ENCODE measurements at regions not wholly inside any gene's neighbourhood (a gene's known extent, or its start where the extent isn't known, plus 50 kb on each side); places are given as distances from the start of the nearest gene placed in this dataset.
A peak's percentile ranks its signal among the peaks of the same experiment; 100 is the strongest.

GRCh38 chr6:41475164-41475563, 71.0 kb upstream of the FOXP4 start:
- no peak overlapping the region for H3K4me3 ChIP-seq
- DNase-seq, result no peak
- no peaks in the 10 kb centered on the region for H3K27me3 ChIP-seq
- no peaks in the 10 kb centered on the region for H3K36me3 ChIP-seq
- no peaks in the 10 kb centered on the region for H3K9me3 ChIP-seq

- Histone ChIP-seq H3K9me3 (no peaks in the 10 kb centered on the region), H3K4me3 (no peak overlapping the region), H3K27me3 (no peaks in the 10 kb centered on the region), H3K36me3 (no peaks in the 10 kb centered on the region)
- no peak for DNase-seq
These were observed 70.3 kb upstream of the FOXP4 start for GRCh38 chr6:41475737-41476357.

- DNase-seq, result no peak
- Histone ChIP-seq H3K27me3 (no peaks in the 10 kb centered on the region), H3K36me3 (no peaks in the 10 kb centered on the region), H3K4me3 (no peak overlapping the region), H3K9me3 (no peaks in the 10 kb centered on the region)
These were observed 69.8 kb upstream of the FOXP4 start for GRCh38 chr6:41476401-41476800.

- H3K36me3 ChIP-seq, result no peaks in the 10 kb centered on the region
- no peak for DNase-seq
- no peaks in the 10 kb centered on the region for H3K9me3 ChIP-seq
- H3K4me3 ChIP-seq, result no peak overlapping the region
- H3K27me3 ChIP-seq, result no peaks in the 10 kb centered on the region
These were observed 68.6 kb upstream of the FOXP4 start for GRCh38 chr6:41477572-41477971.

GRCh38 chr6:41483943-41484342, 62.2 kb upstream of the FOXP4 start:
- Histone ChIP-seq H3K4me3 (no peak overlapping the region), H3K36me3 (no peaks in the 10 kb centered on the region), H3K27me3 (no peaks in the 10 kb centered on the region), H3K9me3 (no peaks in the 10 kb centered on the region)
- no peak for DNase-seq

GRCh38 chr6:41487860-41488432, 58.2 kb upstream of the FOXP4 start:
- H3K4me3 ChIP-seq, result no peak overlapping the region
- H3K27me3 ChIP-seq, result no peaks in the 10 kb centered on the region
- H3K9me3 ChIP-seq, result no peaks in the 10 kb centered on the region
- DNase-seq, result no peak
- no peaks in the 10 kb centered on the region for H3K36me3 ChIP-seq

- DNase-seq, result peak; percentile 60
- H3K4me3 ChIP-seq, result no peak overlapping the region
- no peaks in the 10 kb centered on the region for H3K9me3 ChIP-seq
- H3K36me3 ChIP-seq, result no peaks in the 10 kb centered on the region
- no peaks in the 10 kb centered on the region for H3K27me3 ChIP-seq
These were observed 57.6 kb upstream of the FOXP4 start for GRCh38 chr6:41488433-41489119.

- Histone ChIP-seq H3K9me3 (no peaks in the 10 kb centered on the region), H3K27me3 (no peaks in the 10 kb centered on the region), H3K36me3 (no peaks in the 10 kb centered on the region), H3K4me3 (no peak overlapping the region)
- DNase-seq, result no peak
These were observed 56.9 kb upstream of the FOXP4 start for GRCh38 chr6:41489120-41489851.

GRCh38 chr6:41492261-41492891, 53.8 kb upstream of the FOXP4 start:
- Histone ChIP-seq H3K4me3 (no peak overlapping the region), H3K27me3 (no peaks in the 10 kb centered on the region), H3K9me3 (no peaks in the 10 kb centered on the region), H3K36me3 (no peaks in the 10 kb centered on the region)
- no peak for DNase-seq

GRCh38 chr6:41494212-41495110, 51.7 kb upstream of the FOXP4 start:
- H3K27me3 ChIP-seq, result no peaks in the 10 kb centered on the region
- H3K4me3 ChIP-seq, result no peak overlapping the region
- no peak for DNase-seq
- H3K36me3 ChIP-seq, result no peaks in the 10 kb centered on the region
- no peaks in the 10 kb centered on the region for H3K9me3 ChIP-seq

All from MG63 (cell line).